HEK293 (cell line): ENCODE measurements at regions not wholly inside any gene's neighbourhood (a gene's known extent, or its start where the extent isn't known, plus 50 kb on each side); places are given as distances from the start of the nearest gene placed in this dataset.

ENCODE experiments used
- CTCF ChIA-PET: fragments of 350-600 bp; formaldehyde crosslinking; extraction: SDS; loops from one replicate; lab custom pipeline; 2021; ENCODE audit warnings: antibody characterized with exemption; lab: Yijun Ruan, JAX
- POLR2A ChIA-PET: fragments of 300-600 bp; formaldehyde crosslinking; extraction: SDS; loops from one replicate; lab custom pipeline; 2020; ENCODE audit warnings: antibody characterized with exemption, inconsistent platforms; lab: Yijun Ruan, JAX
- H3K27ac ChIP-seq: fragments of 200-500 bp; sonication (Bioruptor generic); 2 replicates; pipeline ENCODE4 v1.5.1; 2014; ENCODE audit warnings: low read depth, low read length, control low read depth, inconsistent platforms; ENCODE audit errors: extremely low read depth
- H3K36me3 ChIP-seq, 2 experiments: fragments of 200-500 bp in 1 of 2; sonication (Bioruptor generic) in 1 of 2; 1 replicate in 1 of 2; 2 replicates in 1 of 2; pipeline ENCODE4 v1.5.1; 2014 to 2017; ENCODE audit warnings: inconsistent platforms in 2 of 2, low read length in 2 of 2; ENCODE audit not compliant: control insufficient read depth in 2 of 2, insufficient read depth in 1 of 2
- H3K4me1 ChIP-seq: fragments of 200-500 bp; sonication (Bioruptor generic); 2 replicates; pipeline ENCODE4 v1.5.1; 2014; ENCODE audit warnings: mild to moderate bottlenecking, low read length, inconsistent platforms; ENCODE audit not compliant: control insufficient read depth, insufficient read depth
- H3K4me3 ChIP-seq: 2 replicates; pipeline ENCODE4 v1.5.1; 2011; ENCODE audit warnings: low read depth, mild to moderate bottlenecking, control low read depth, low read length, moderate library complexity
- H3K9me3 ChIP-seq: fragments of 200-500 bp; sonication (Bioruptor generic); 2 replicates; pipeline ENCODE4 v1.5.1; 2014; ENCODE audit warnings: low read depth, low read length, inconsistent platforms; ENCODE audit not compliant: control insufficient read depth, insufficient read depth
- GLI2 ChIP-seq: fragments of 450-650 bp; formaldehyde crosslinking; IDR thresholded peaks from 2 replicates; pipeline ENCODE4; 2017; ENCODE audit warnings: missing biosample characterization, missing genetic modification characterization, low read depth, borderline replicate concordance
- GLI4 ChIP-seq: fragments of 450-650 bp; formaldehyde crosslinking; IDR thresholded peaks from 2 replicates; pipeline ENCODE4 v1.5.1; 2016; ENCODE audit warnings: missing biosample characterization, missing genetic modification characterization
- GLIS2 ChIP-seq: fragments of 450-650 bp; formaldehyde crosslinking; IDR thresholded peaks from 2 replicates; pipeline ENCODE4 v1.5.1; 2016; ENCODE audit warnings: missing biosample characterization, missing genetic modification characterization
- KLF10 ChIP-seq: fragments of 450-650 bp; IDR thresholded peaks from 2 replicates; pipeline ENCODE4 v1.5.1; 2018; ENCODE audit warnings: missing biosample characterization, mild to moderate bottlenecking, missing genetic modification characterization
- MZF1 ChIP-seq: fragments of 450-650 bp; formaldehyde crosslinking; IDR thresholded peaks from 2 replicates; pipeline ENCODE4 v1.5.1; 2017; ENCODE audit warnings: missing biosample characterization, missing genetic modification characterization, borderline replicate concordance
- PBX3 ChIP-seq: sonication (generic); formaldehyde crosslinking; IDR thresholded peaks from 2 replicates; pipeline ENCODE4 v1.8.1; 2022; ENCODE audit warnings: mild to moderate bottlenecking, moderate library complexity, missing genetic modification reagents
- PRDM10 ChIP-seq: fragments of 450-650 bp; formaldehyde crosslinking; IDR thresholded peaks from 2 replicates; pipeline ENCODE4 v1.5.1; 2016; ENCODE audit warnings: missing biosample characterization, missing genetic modification characterization
- SP2 ChIP-seq: fragments of 450-650 bp; formaldehyde crosslinking; IDR thresholded peaks from 2 replicates; pipeline ENCODE4 v1.5.1; 2016; ENCODE audit warnings: missing biosample characterization, missing genetic modification characterization
- ZBTB44 ChIP-seq: fragments of 450-650 bp; IDR thresholded peaks from 2 replicates; pipeline ENCODE4 v1.5.1; 2018; ENCODE audit warnings: missing biosample characterization, mild to moderate bottlenecking, missing genetic modification characterization
- ZBTB6 ChIP-seq: fragments of 450-650 bp; formaldehyde crosslinking; IDR thresholded peaks from 2 replicates; pipeline ENCODE4 v1.5.1; 2017; ENCODE audit warnings: missing biosample characterization, missing genetic modification characterization
- ZNF132 ChIP-seq: fragments of 450-650 bp; formaldehyde crosslinking; IDR thresholded peaks from 2 replicates; pipeline ENCODE4 v1.5.1; 2017; ENCODE audit warnings: missing biosample characterization, missing genetic modification characterization, borderline replicate concordance
- ZNF280C ChIP-seq: fragments of 450-650 bp; formaldehyde crosslinking; IDR thresholded peaks from 2 replicates; pipeline ENCODE4 v1.5.1; 2016; ENCODE audit warnings: missing biosample characterization, missing genetic modification characterization
- ZNF514 ChIP-seq: fragments of 450-650 bp; formaldehyde crosslinking; IDR thresholded peaks from 2 replicates; pipeline ENCODE4 v1.5.1; 2016; ENCODE audit warnings: missing biosample characterization, missing genetic modification characterization
- ZSCAN23 ChIP-seq: fragments of 450-650 bp; formaldehyde crosslinking; IDR thresholded peaks from 2 replicates; pipeline ENCODE4 v1.5.1; 2016; ENCODE audit warnings: missing biosample characterization, missing genetic modification characterization
- TF ChIP-seq, protein P1 (sequence below): fragments of 450-650 bp; formaldehyde crosslinking; conservative IDR thresholded peaks from 2 replicates; pipeline ENCODE4 v1.5.1; 2016; ENCODE audit warnings: low read depth, missing biosample characterization, missing genetic modification characterization

DNA sequence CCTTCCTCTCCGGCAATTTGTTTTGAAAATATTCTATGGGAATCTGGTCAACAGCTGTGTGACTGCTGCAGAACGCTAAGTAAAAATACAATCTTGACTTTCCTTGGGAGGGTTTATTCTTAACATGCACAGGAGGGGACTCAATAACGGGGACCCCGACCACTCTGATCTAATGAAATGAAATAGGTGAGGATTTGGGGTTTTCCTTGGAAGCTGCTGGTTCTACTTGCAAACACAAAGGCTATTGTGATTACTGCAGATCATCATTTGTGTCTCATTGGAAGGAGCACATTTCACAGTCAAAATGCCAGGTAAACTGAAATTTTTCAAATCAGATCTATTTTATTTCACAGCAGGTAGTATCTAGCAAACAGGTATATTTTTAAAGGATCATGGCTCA is 366.1 kb downstream of the SHANK2 start:
- CTCF ChIA-PET = no interaction called here
- no peaks in the 10 kb centered on the region for H3K4me1 ChIP-seq
- no peaks in the 10 kb centered on the region for H3K9me3 ChIP-seq
- H3K4me3 ChIP-seq = no peak overlapping the region
- H3K27ac ChIP-seq = no peak overlapping the region
- POLR2A ChIA-PET = no interaction called here
- no peak for TF ChIP-seq ZBTB6 (tag by site-specific recombination)
- TF ChIP-seq GLI2 = no peak
- no peak for TF ChIP-seq KLF10 (tag by site-specific recombination)
- no peak for TF ChIP-seq GLIS2 (tag by site-specific recombination)
- TF ChIP-seq SP2 (tag by site-specific recombination) = no peak
- TF ChIP-seq GLI4 (tag by site-specific recombination) = no peak
- no peak for TF ChIP-seq ZBTB44 (tag by site-specific recombination)
- no peak for TF ChIP-seq ZNF280C (tag by site-specific recombination)
- TF ChIP-seq MZF1 (tag by site-specific recombination) = no peak
- no peak for TF ChIP-seq PBX3 (CRISPR knock-in tag)
- TF ChIP-seq, protein P1, sequence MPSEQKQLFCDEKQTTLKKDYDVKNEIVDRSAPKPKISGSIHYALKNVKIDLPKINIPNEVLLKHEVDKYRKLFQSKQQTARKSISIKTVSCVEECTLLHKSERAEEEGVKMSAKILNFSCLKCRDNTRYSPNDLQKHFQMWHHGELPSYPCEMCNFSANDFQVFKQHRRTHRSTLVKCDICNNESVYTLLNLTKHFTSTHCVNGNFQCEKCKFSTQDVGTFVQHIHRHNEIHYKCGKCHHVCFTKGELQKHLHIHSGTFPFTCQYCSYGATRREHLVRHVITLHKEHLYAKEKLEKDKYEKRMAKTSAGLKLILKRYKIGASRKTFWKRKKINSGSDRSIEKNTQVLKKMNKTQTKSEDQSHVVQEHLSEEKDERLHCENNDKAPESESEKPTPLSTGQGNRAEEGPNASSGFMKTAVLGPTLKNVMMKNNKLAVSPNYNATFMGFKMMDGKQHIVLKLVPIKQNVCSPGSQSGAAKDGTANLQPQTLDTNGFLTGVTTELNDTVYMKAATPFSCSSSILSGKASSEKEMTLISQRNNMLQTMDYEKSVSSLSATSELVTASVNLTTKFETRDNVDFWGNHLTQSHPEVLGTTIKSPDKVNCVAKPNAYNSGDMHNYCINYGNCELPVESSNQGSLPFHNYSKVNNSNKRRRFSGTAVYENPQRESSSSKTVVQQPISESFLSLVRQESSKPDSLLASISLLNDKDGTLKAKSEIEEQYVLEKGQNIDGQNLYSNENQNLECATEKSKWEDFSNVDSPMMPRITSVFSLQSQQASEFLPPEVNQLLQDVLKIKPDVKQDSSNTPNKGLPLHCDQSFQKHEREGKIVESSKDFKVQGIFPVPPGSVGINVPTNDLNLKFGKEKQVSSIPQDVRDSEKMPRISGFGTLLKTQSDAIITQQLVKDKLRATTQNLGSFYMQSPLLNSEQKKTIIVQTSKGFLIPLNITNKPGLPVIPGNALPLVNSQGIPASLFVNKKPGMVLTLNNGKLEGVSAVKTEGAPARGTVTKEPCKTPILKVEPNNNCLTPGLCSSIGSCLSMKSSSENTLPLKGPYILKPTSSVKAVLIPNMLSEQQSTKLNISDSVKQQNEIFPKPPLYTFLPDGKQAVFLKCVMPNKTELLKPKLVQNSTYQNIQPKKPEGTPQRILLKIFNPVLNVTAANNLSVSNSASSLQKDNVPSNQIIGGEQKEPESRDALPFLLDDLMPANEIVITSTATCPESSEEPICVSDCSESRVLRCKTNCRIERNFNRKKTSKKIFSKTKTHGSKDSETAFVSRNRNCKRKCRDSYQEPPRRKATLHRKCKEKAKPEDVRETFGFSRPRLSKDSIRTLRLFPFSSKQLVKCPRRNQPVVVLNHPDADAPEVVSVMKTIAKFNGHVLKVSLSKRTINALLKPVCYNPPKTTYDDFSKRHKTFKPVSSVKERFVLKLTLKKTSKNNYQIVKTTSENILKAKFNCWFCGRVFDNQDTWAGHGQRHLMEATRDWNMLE (tag by site-specific recombination) = no peak
- no peak for TF ChIP-seq ZNF514 (tag by site-specific recombination)
- TF ChIP-seq PRDM10 (tag by site-specific recombination) = no peak
- TF ChIP-seq ZSCAN23 (tag by site-specific recombination) = no peak
- no peak for TF ChIP-seq ZNF132 (tag by site-specific recombination)
- H3K36me3 ChIP-seq = no peaks in the 10 kb centered on the region
